Stimulated activated CD4-positive, alpha-beta T cell treated with anti-CD3 and anti-CD28 coated beads, TNF-alpha, amount 100 ng/mL, for 48 hours (primary cell): ENCODE measurements at regions not wholly inside any gene's neighbourhood (a gene's known extent, or its start where the extent isn't known, plus 50 kb on each side); places are given as distances from the start of the nearest gene placed in this dataset.

Source experiments
- DNase-seq, 3 donors: peaks; one replicate each; pipeline ENCODE4 v3.0.0-alpha.2; 2020; ENCODE audit warnings: low read depth in 3 of 3

GRCh38 chr7:25628446-25628845, 400.2 kb upstream of the NPVF start:
- DNase-seq, result no peak

GRCh38 chr7:25632616-25633015, 404.3 kb upstream of the NPVF start:
- no peak for DNase-seq

- no peak for DNase-seq
These were observed 405.2 kb upstream of the NPVF start for GRCh38 chr7:25633426-25634036.

GRCh38 chr7:25636168-25636567, 407.9 kb upstream of the NPVF start:
- DNase-seq, result no peak

GRCh38 chr7:25636871-25637283, 408.6 kb upstream of the NPVF start:
- DNase-seq, result no peak

- DNase-seq, result no peak
These were observed 409.8 kb upstream of the NPVF start for GRCh38 chr7:25638068-25638467.

GRCh38 chr7:25638590-25639244, 410.4 kb upstream of the NPVF start:
- DNase-seq, result no peak

GRCh38 chr7:25642849-25643248, 414.6 kb upstream of the NPVF start:
- DNase-seq, result no peak

- DNase-seq, result no peak
These were observed 415.0 kb upstream of the NPVF start for GRCh38 chr7:25643286-25643685.

- DNase-seq, result no peak
These were observed 415.6 kb upstream of the NPVF start for GRCh38 chr7:25643770-25644394.

- no peak for DNase-seq
These were observed 418.6 kb upstream of the NPVF start for GRCh38 chr7:25646726-25647413.

- DNase-seq, result no peak
These were observed 419.6 kb upstream of the NPVF start for GRCh38 chr7:25647872-25648271.

- no peak for DNase-seq
These were observed 424.1 kb upstream of the NPVF start for GRCh38 chr7:25652366-25652765.

GRCh38 chr7:25653384-25653783, 425.1 kb upstream of the NPVF start:
- DNase-seq, result no peak

GRCh38 chr7:25656071-25656470, 427.8 kb upstream of the NPVF start:
- DNase-seq, result no peak

- no peak for DNase-seq
These were observed 428.3 kb upstream of the NPVF start for GRCh38 chr7:25656581-25657026.

- no peak for DNase-seq
These were observed 430.1 kb upstream of the NPVF start for GRCh38 chr7:25658375-25658774.

GRCh38 chr7:25659841-25660240, 431.6 kb upstream of the NPVF start:
- DNase-seq, result no peak

GRCh38 chr7:25662841-25663800, 434.8 kb upstream of the NPVF start:
- no peak for DNase-seq

GRCh38 chr7:25663877-25664276, 435.6 kb upstream of the NPVF start:
- DNase-seq, result no peak

GRCh38 chr7:25664593-25664992, 436.3 kb upstream of the NPVF start:
- DNase-seq, result no peak

- no peak for DNase-seq
These were observed 437.1 kb upstream of the NPVF start for GRCh38 chr7:25665374-25665773.
